IMR-90 (cell line): ENCODE measurements at regions not wholly inside any gene's neighbourhood (a gene's known extent, or its start where the extent isn't known, plus 50 kb on each side); places are given as distances from the start of the nearest gene placed in this dataset.

Experiments used
- ATAC-seq: fragments of 200-7000 bp; cut with Tn5 transposase; 2 replicates; pipeline ENCODE4 v1.9.1; 2020; ENCODE audit warnings: low read depth, mild to moderate bottlenecking, moderate library complexity
- BruUV-seq: library from RNA; stranded (reverse); fragments of 400-500 nt; replicated peaks from 2 replicates; lab custom pipeline; 2021; lab: Mats Ljungman, UMichigan
- CTCF ChIA-PET: fragments of 300-600 bp; formaldehyde crosslinking; extraction: SDS; loops from one replicate; lab custom pipeline; 2021; ENCODE audit warnings: antibody characterized with exemption; lab: Yijun Ruan, JAX
- POLR2A ChIA-PET: fragments of 300-600 bp; sonication (Branson Sonifier 250); formaldehyde crosslinking; loops from one replicate; lab custom pipeline; 2022; ENCODE audit warnings: antibody characterized with exemption; ENCODE audit not compliant: unreplicated experiment; lab: Charles Lee
- DNase-seq: peaks from one replicate; pipeline ENCODE4 v3.0.0; 2013
- H2AFZ ChIP-seq: replicated peaks from 2 replicates; pipeline ENCODE3; 2013; ENCODE audit warnings: low read length, mild to moderate bottlenecking; ENCODE audit not compliant: poor library complexity
- H2AK5ac ChIP-seq: 2 replicates; pipeline ENCODE4 v1.6.1; 2013; ENCODE audit warnings: low read depth, low read length, inconsistent platforms
- H2AK9ac ChIP-seq: replicated peaks from 2 replicates; pipeline ENCODE3; 2013; ENCODE audit warnings: mild to moderate bottlenecking, low read depth, low read length, moderate library complexity; ENCODE audit not compliant: poor library complexity
- H2BK120ac ChIP-seq: 2 replicates; pipeline ENCODE4 v1.6.1; 2013; ENCODE audit warnings: low read depth, low read length, inconsistent platforms
- H2BK15ac ChIP-seq: 3 replicates; pipeline ENCODE4 v1.6.1; 2013; ENCODE audit warnings: low read depth, low read length, inconsistent platforms
- H2BK20ac ChIP-seq: 2 replicates; pipeline ENCODE4 v1.6.1; 2013; ENCODE audit warnings: low read depth, mild to moderate bottlenecking, inconsistent platforms, low read length, moderate library complexity
- H2BK5ac ChIP-seq: 2 replicates; pipeline ENCODE4 v1.6.1; 2013; ENCODE audit warnings: mild to moderate bottlenecking, low read depth, low read length, inconsistent platforms; ENCODE audit not compliant: poor library complexity, severe bottlenecking
- H3K14ac ChIP-seq: replicated peaks from 2 replicates; pipeline ENCODE4 v1.6.1; 2013; ENCODE audit warnings: low read depth, low read length, inconsistent platforms
- H3K18ac ChIP-seq: 2 replicates; pipeline ENCODE4 v1.6.1; 2013; ENCODE audit warnings: low read depth, low read length, control low read depth
- H3K23ac ChIP-seq: 2 replicates; pipeline ENCODE4 v1.6.1; 2013; ENCODE audit warnings: low read depth, low read length, inconsistent platforms
- H3K27ac ChIP-seq: 2 replicates; pipeline ENCODE4 v1.5.1; 2013; ENCODE audit warnings: mild to moderate bottlenecking, control low read depth, low read length; ENCODE audit not compliant: insufficient read depth
- H3K27me3 ChIP-seq: 2 replicates; pipeline ENCODE4 v1.6.1; 2013; ENCODE audit warnings: low read length; ENCODE audit not compliant: control insufficient read depth, insufficient read depth
- H3K36me3 ChIP-seq: 2 replicates; pipeline ENCODE4 v1.6.1; 2013; ENCODE audit warnings: low read length, mixed read lengths; ENCODE audit not compliant: control insufficient read depth, insufficient read depth
- H3K4ac ChIP-seq: 2 replicates; pipeline ENCODE4 v1.6.1; 2013; ENCODE audit warnings: low read depth, low read length, inconsistent platforms
- H3K4me1 ChIP-seq: 2 replicates; pipeline ENCODE4 v1.6.1; 2013; ENCODE audit warnings: low read length, mixed read lengths; ENCODE audit not compliant: control insufficient read depth, insufficient read depth
- H3K4me2 ChIP-seq: 2 replicates; pipeline ENCODE4 v1.6.1; 2013; ENCODE audit warnings: low read depth, mild to moderate bottlenecking, control low read depth, low read length, moderate library complexity
- H3K4me3 ChIP-seq: 2 replicates; pipeline ENCODE4 v1.5.1; 2013; ENCODE audit warnings: low read depth, mild to moderate bottlenecking, control low read depth, low read length, moderate library complexity; ENCODE audit not compliant: insufficient read depth
- H3K56ac ChIP-seq: 2 replicates; pipeline ENCODE4 v1.6.1; 2013; ENCODE audit warnings: low read length, inconsistent platforms; ENCODE audit not compliant: insufficient read depth; ENCODE audit errors: extremely low read depth
- H3K79me1 ChIP-seq, 2 experiments: 2 replicates each; pipeline ENCODE4 v1.6.1; 2013; ENCODE audit warnings: low read length in 2 of 2, inconsistent platforms in 1 of 2, low read depth in 1 of 2
- H3K9ac ChIP-seq: 2 replicates; pipeline ENCODE4 v1.6.1; 2013; ENCODE audit warnings: low read depth, low read length, control low read depth
- H3K9me1 ChIP-seq: 2 replicates; pipeline ENCODE4 v1.6.1; 2013; ENCODE audit warnings: low read length, inconsistent platforms; ENCODE audit not compliant: insufficient read depth
- H3K9me3 ChIP-seq: 2 replicates; pipeline ENCODE4 v1.6.1; 2013; ENCODE audit warnings: low read length; ENCODE audit not compliant: control insufficient read depth, insufficient read depth
- H4K20me1 ChIP-seq: 2 replicates; pipeline ENCODE4 v1.6.1; 2013; ENCODE audit warnings: low read length, inconsistent platforms; ENCODE audit not compliant: insufficient read depth
- H4K5ac ChIP-seq: 2 replicates; pipeline ENCODE4 v1.6.1; 2013; ENCODE audit warnings: mild to moderate bottlenecking, low read depth, low read length, control low read depth
- H4K8ac ChIP-seq, 2 experiments: 2 replicates each; pipeline ENCODE4 v1.6.1; 2013; ENCODE audit warnings: low read depth in 2 of 2, low read length in 2 of 2, control low read depth in 1 of 2, inconsistent platforms in 1 of 2
- H4K91ac ChIP-seq: 2 replicates; pipeline ENCODE4 v1.6.1; 2013; ENCODE audit warnings: low read depth, low read length, inconsistent platforms; ENCODE audit not compliant: insufficient read depth
- BHLHE40 ChIP-seq: fragments of 150-350 bp; IDR thresholded peaks from 2 replicates; pipeline ENCODE4 v1.6.1; 2016; ENCODE audit warnings: mild to moderate bottlenecking, low read depth, low read length
- ELK1 ChIP-seq: fragments of 150-350 bp; IDR thresholded peaks from 2 replicates; pipeline ENCODE4 v1.6.1; 2016; ENCODE audit warnings: low read depth, mild to moderate bottlenecking, low read length, moderate library complexity, borderline replicate concordance
- NFE2L2 ChIP-seq: fragments of 150-350 bp; IDR thresholded peaks from 2 replicates; pipeline ENCODE4 v1.6.1; 2016; ENCODE audit warnings: low read depth, mild to moderate bottlenecking, low read length
- USF2 ChIP-seq: fragments of 150-350 bp; IDR thresholded peaks from 2 replicates; pipeline ENCODE4 v1.6.1; 2017; ENCODE audit warnings: mild to moderate bottlenecking, antibody characterized with exemption, low read length, low read depth
- WGBS, 2 experiments: methylation state at CpG; one replicate each; pipeline versions ENCODE4 v1.1.5 to v1.1.7; 2013; ENCODE audit warnings: missing lambda C conversion rate in 2 of 2; ENCODE audit not compliant: insufficient read length in 1 of 2; ENCODE audit errors: extremely low coverage in 2 of 2; 5-methylcytosine and 5-hydroxymethylcytosine counted together
- dilution Hi-C: fragments of 300-500 bp; cut with HindIII; formaldehyde crosslinking; loops from one replicate; pipeline ENCODE4 v1.14.3; 2018; ENCODE audit warnings: low sequenced_read_pairs; ENCODE audit not compliant: unreplicated experiment
- in situ Hi-C: fragments of 300-500 bp; cut with MboI; formaldehyde crosslinking; loops from 3 replicates; pipeline ENCODE4 v1.14.3; 2019; ENCODE audit warnings: low sequenced_read_pairs, inconsistent platforms, mixed read lengths
- intact Hi-C: fragments of 100-400 bp; cut with micrococcal nuclease; formaldehyde crosslinking; loops from 2 replicates; pipeline ENCODE4 v1.10.0; 2022

- DNase-seq, result no peak
- no peaks in the 10 kb centered on the region for H3K4me1 ChIP-seq
- no peak overlapping the region for H2AFZ ChIP-seq
- no TSS peak for BruUV-seq
- H3K27ac ChIP-seq, result no peak overlapping the region
- no peak overlapping the region for H3K9ac ChIP-seq
- peaks cover 14% of the 10 kb centered on the region for H3K9me3 ChIP-seq
- no peak overlapping the region for H2BK15ac ChIP-seq
- no peak overlapping the region for H2AK9ac ChIP-seq
- dilution Hi-C loops, result no loop called here
- no peak overlapping the region for H2AK5ac ChIP-seq
- no peak overlapping the region for H3K4me3 ChIP-seq
- in situ Hi-C loops, result no loop called here
- no peaks in the 10 kb centered on the region for H3K79me1 ChIP-seq
- no peak overlapping the region for H3K4ac ChIP-seq
- H3K36me3 ChIP-seq, result no peaks in the 10 kb centered on the region
- POLR2A ChIA-PET, result no interaction called here
- no peak overlapping the region for H2BK5ac ChIP-seq
- no peak overlapping the region for H3K18ac ChIP-seq
- CTCF ChIA-PET, result no interaction called here
- intact Hi-C loops, result no loop called here
- H2BK120ac ChIP-seq, result no peak overlapping the region
- 17% methylated on average over 1 of the region's 7 CpGs; no CpG with 5 or more reads in 1 of the 2 experiments for WGBS, 2 experiments
- H4K91ac ChIP-seq, result no peak overlapping the region
- H3K27me3 ChIP-seq, result no peaks in the 10 kb centered on the region
- no peak overlapping the region for H4K5ac ChIP-seq
- H4K8ac ChIP-seq, result no peak overlapping the region
- no peak overlapping the region for H3K14ac ChIP-seq
- no peak overlapping the region for H3K56ac ChIP-seq
- no peak overlapping the region for H3K23ac ChIP-seq
- no peak for ATAC-seq
- no peaks in the 10 kb centered on the region for H4K20me1 ChIP-seq
- no peak overlapping the region for H2BK20ac ChIP-seq
- no peak for TF ChIP-seq BHLHE40
- no peak for TF ChIP-seq ELK1
- no peak for TF ChIP-seq USF2
- no peak for TF ChIP-seq NFE2L2
- no peak overlapping the region for H3K4me2 ChIP-seq
- H3K9me1 ChIP-seq, result no peaks in the 10 kb centered on the region
Observed at GRCh38 chr16:8172551-8172950, 417.8 kb downstream of the TMEM114 start.
